ENCODE measurements at regions not wholly inside any gene's neighbourhood (a gene's known extent, or its start where the extent isn't known, plus 50 kb on each side); places are given as distances from the start of the nearest gene placed in this dataset.

GRCh38 chr9:79357194-79357593 is 214.6 kb upstream of the TLE4 start:
- no peak for TF ChIP-seq CTCF (IDR thresholded peaks at IDR 0.05)
- no peak for TF ChIP-seq POLR2A (IDR thresholded peaks at IDR 0.05)
- TF ChIP-seq EP300 (IDR thresholded peaks at IDR 0.05; ENCODE audit: low read depth), result no peak

All from transverse colon (tissue), 3 donors.